SK-N-SH treated with all-trans-retinoic acid at 6 μM for 48 hours (cell line): ENCODE measurements at regions not wholly inside any gene's neighbourhood (a gene's known extent, or its start where the extent isn't known, plus 50 kb on each side); places are given as distances from the start of the nearest gene placed in this dataset.

Source experiments
- ATAC-seq: fragments of 200-7000 bp; cut with Tn5 transposase; 3 replicates; pipeline ENCODE4 v1.9.1; 2020; ENCODE audit warnings: mild to moderate bottlenecking, moderate library complexity
- ARNTL ChIP-seq: fragments of 450-650 bp; formaldehyde crosslinking; IDR thresholded peaks from 2 replicates; pipeline ENCODE4 v1.5.0; 2020; ENCODE audit warnings: low read depth, mild to moderate bottlenecking, moderate library complexity, borderline replicate concordance
- BACH2 ChIP-seq: fragments of 250-450 bp; sonication (Bioruptor Pico); IDR thresholded peaks from 2 replicates; pipeline ENCODE4 v1.9.0; 2021; ENCODE audit warnings: mild to moderate bottlenecking, borderline replicate concordance
- CREB5 ChIP-seq: fragments of 250-450 bp; sonication (Bioruptor Pico); IDR thresholded peaks from 2 replicates; pipeline ENCODE4 v1.5.1; 2020; ENCODE audit warnings: low read depth, mild to moderate bottlenecking, moderate library complexity
- CSDC2 ChIP-seq: fragments of 250-450 bp; sonication (Bioruptor Pico); IDR thresholded peaks from 2 replicates; pipeline ENCODE4 v1.5.0; 2020; ENCODE audit warnings: mild to moderate bottlenecking, moderate library complexity
- CSRNP3 ChIP-seq: fragments of 250-450 bp; sonication (Bioruptor Pico); IDR thresholded peaks from 2 replicates; pipeline ENCODE4 v1.5.1; 2021; ENCODE audit warnings: mild to moderate bottlenecking, moderate library complexity
- ESRRG ChIP-seq: fragments of 250-450 bp; sonication (Bioruptor Pico); IDR thresholded peaks from 2 replicates; pipeline ENCODE4 v1.6.1; 2021; ENCODE audit warnings: mild to moderate bottlenecking
- GLIS3 ChIP-seq: fragments of 250-450 bp; sonication (Bioruptor Pico); IDR thresholded peaks from 2 replicates; pipeline ENCODE4 v1.5.0; 2020; ENCODE audit warnings: mild to moderate bottlenecking, moderate library complexity
- ISL1 ChIP-seq: fragments of 250-450 bp; sonication (Bioruptor Pico); IDR thresholded peaks from 2 replicates; pipeline ENCODE4 v2.1.2; 2022; ENCODE audit warnings: mild to moderate bottlenecking, moderate library complexity
- OSR1 ChIP-seq: fragments of 250-450 bp; sonication (Bioruptor Pico); IDR thresholded peaks from 2 replicates; pipeline ENCODE4 v1.8.0; 2022; ENCODE audit warnings: moderate library complexity, mild to moderate bottlenecking, inconsistent platforms
- PATZ1 ChIP-seq: fragments of 250-450 bp; sonication (Bioruptor Pico); IDR thresholded peaks from 2 replicates; pipeline ENCODE4 v1.8.0; 2020; ENCODE audit warnings: mild to moderate bottlenecking, moderate library complexity, borderline replicate concordance
- POU6F1 ChIP-seq: fragments of 250-450 bp; sonication (Bioruptor Pico); IDR thresholded peaks from 2 replicates; pipeline ENCODE4 v1.8.0; 2021; ENCODE audit warnings: low read depth, mild to moderate bottlenecking, moderate library complexity, borderline replicate concordance
- PPARA ChIP-seq: fragments of 250-450 bp; sonication (Bioruptor Pico); IDR thresholded peaks from 2 replicates; pipeline ENCODE4 v1.5.0; 2020; ENCODE audit warnings: mild to moderate bottlenecking, borderline replicate concordance
- RARB ChIP-seq: fragments of 250-450 bp; sonication (Bioruptor Pico); IDR thresholded peaks from 2 replicates; pipeline ENCODE4 v1.8.0; 2021; ENCODE audit warnings: mild to moderate bottlenecking, moderate library complexity
- SNAI2 ChIP-seq: fragments of 250-450 bp; sonication (Bioruptor Pico); IDR thresholded peaks from 2 replicates; pipeline ENCODE4 v1.5.0; 2020; ENCODE audit warnings: mild to moderate bottlenecking, moderate library complexity
- TCF4 ChIP-seq: fragments of 250-450 bp; sonication (Bioruptor Pico); IDR thresholded peaks from 2 replicates; pipeline ENCODE4 v1.8.0; 2021; ENCODE audit warnings: mild to moderate bottlenecking, moderate library complexity, borderline replicate concordance
- TOX ChIP-seq: fragments of 250-450 bp; sonication (Bioruptor Pico); IDR thresholded peaks from 2 replicates; pipeline ENCODE4 v1.8.0; 2021; ENCODE audit warnings: mild to moderate bottlenecking, moderate library complexity, borderline replicate concordance
- ZC3H10 ChIP-seq: fragments of 250-450 bp; sonication (Bioruptor Pico); IDR thresholded peaks from 2 replicates; pipeline ENCODE4 v1.5.1; 2021; ENCODE audit warnings: mild to moderate bottlenecking, moderate library complexity
- ZFP3 ChIP-seq: fragments of 250-450 bp; sonication (Bioruptor Pico); IDR thresholded peaks from 2 replicates; pipeline ENCODE4 v1.5.0; 2020; ENCODE audit warnings: mild to moderate bottlenecking, moderate library complexity
- ZFP30 ChIP-seq: fragments of 450-650 bp; formaldehyde crosslinking; IDR thresholded peaks from 2 replicates; pipeline ENCODE4 v1.5.0; 2022; ENCODE audit warnings: mild to moderate bottlenecking, moderate library complexity
- ZNF565 ChIP-seq: fragments of 450-650 bp; formaldehyde crosslinking; conservative IDR thresholded peaks from 2 replicates; pipeline ENCODE4 v1.5.0; 2020; ENCODE audit warnings: low read depth, mild to moderate bottlenecking, moderate library complexity
- ZNF70 ChIP-seq: fragments of 450-650 bp; formaldehyde crosslinking; IDR thresholded peaks from 2 replicates; pipeline ENCODE4 v1.5.0; 2020; ENCODE audit warnings: mild to moderate bottlenecking, moderate library complexity
- ZNF8 ChIP-seq: fragments of 450-650 bp; formaldehyde crosslinking; IDR thresholded peaks from 2 replicates; pipeline ENCODE4 v1.5.0; 2020; ENCODE audit warnings: mild to moderate bottlenecking, moderate library complexity

- no peak for TF ChIP-seq CREB5 (CRISPR knock-in tag)
- TF ChIP-seq SNAI2 (CRISPR knock-in tag): no peak
- no peak for TF ChIP-seq ZC3H10 (CRISPR knock-in tag)
- TF ChIP-seq BACH2 (CRISPR knock-in tag): no peak
- no peak for TF ChIP-seq CSRNP3 (CRISPR knock-in tag)
- TF ChIP-seq, all 23 proteins: peak for 0
These were observed 409.6 kb upstream of the PAPPA start (continued) for GRCh38 chr9:115743709-115744605.

GRCh38 chr9:115746496-115746895, 407.1 kb upstream of the PAPPA start:
- TF ChIP-seq ESRRG (CRISPR knock-in tag) (no peak), POU6F1 (no peak), GLIS3 (CRISPR knock-in tag) (no peak), CSRNP3 (CRISPR knock-in tag) (no peak), ZFP3 (CRISPR knock-in tag) (no peak), ARNTL (CRISPR knock-in tag) (no peak), RARB (CRISPR knock-in tag) (no peak), ZNF70 (CRISPR knock-in tag) (no peak), ZNF8 (CRISPR knock-in tag) (no peak), CSDC2 (CRISPR knock-in tag) (no peak), ZC3H10 (CRISPR knock-in tag) (no peak), SNAI2 (CRISPR knock-in tag) (no peak), ISL1 (no peak), PATZ1 (CRISPR knock-in tag) (no peak), TOX (CRISPR knock-in tag) (no peak), OSR1 (CRISPR knock-in tag) (no peak), PPARA (CRISPR knock-in tag) (no peak), ZFP30 (CRISPR knock-in tag) (no peak)
- TF ChIP-seq, all 23 proteins: peak for 0
- no peak for ATAC-seq

GRCh38 chr9:115747731-115748130, 405.9 kb upstream of the PAPPA start:
- TF ChIP-seq CSDC2 (CRISPR knock-in tag) (no peak), SNAI2 (CRISPR knock-in tag) (no peak), ARNTL (CRISPR knock-in tag) (no peak)
- ATAC-seq: no peak

GRCh38 chr9:115756736-115757135, 396.9 kb upstream of the PAPPA start:
- no peak for ATAC-seq
- no peak for TF ChIP-seq POU6F1
- no peak for TF ChIP-seq ZNF8 (CRISPR knock-in tag)
- no peak for TF ChIP-seq CREB5 (CRISPR knock-in tag)
- no peak for TF ChIP-seq TCF4 (CRISPR knock-in tag)
- no peak for TF ChIP-seq BACH2 (CRISPR knock-in tag)
- TF ChIP-seq ESRRG (CRISPR knock-in tag): no peak
- no peak for TF ChIP-seq ZNF565 (CRISPR knock-in tag)
- no peak for TF ChIP-seq RARB (CRISPR knock-in tag)
- TF ChIP-seq ZFP3 (CRISPR knock-in tag): no peak
- no peak for TF ChIP-seq OSR1 (CRISPR knock-in tag)
- no peak for TF ChIP-seq TOX (CRISPR knock-in tag)
